CD8-positive, alpha-beta memory T cell (primary cell): ENCODE measurements at regions not wholly inside any gene's neighbourhood (a gene's known extent, or its start where the extent isn't known, plus 50 kb on each side); places are given as distances from the start of the nearest gene placed in this dataset.

Source experiments
- CTCF ChIA-PET: fragments of 350-600 bp; sonication (Branson Sonifier 250); formaldehyde crosslinking; loops from one replicate; lab custom pipeline; 2021; ENCODE audit warnings: antibody characterized with exemption; lab: Charles Lee
- POLR2A ChIA-PET: fragments of 350-600 bp; sonication (Branson Sonifier 250); formaldehyde crosslinking; loops from one replicate; lab custom pipeline; 2021; ENCODE audit warnings: antibody characterized with exemption; lab: Charles Lee
- DNase-seq, 5 donors: peaks; one replicate each; pipeline versions ENCODE4 v3.0.0 to v3.0.0-alpha.2; 2020 to 2022; ENCODE audit warnings: mixed read lengths in 1 of 5
- H3K27ac ChIP-seq: one replicate; pipeline ENCODE4 v1.7.0; 2013; ENCODE audit warnings: low read depth, mild to moderate bottlenecking, low read length, moderate library complexity
- H3K27me3 ChIP-seq: 2 replicates; pipeline ENCODE4 v1.7.0; 2013; ENCODE audit warnings: low read length, mild to moderate bottlenecking; ENCODE audit not compliant: insufficient read depth, poor library complexity, severe bottlenecking
- H3K36me3 ChIP-seq: 2 replicates; pipeline ENCODE4 v1.7.0; 2013; ENCODE audit warnings: mild to moderate bottlenecking, low read length, moderate library complexity; ENCODE audit not compliant: insufficient read depth
- H3K4me1 ChIP-seq: 2 replicates; pipeline ENCODE4 v1.7.0; 2013; ENCODE audit warnings: mild to moderate bottlenecking, low read length, moderate library complexity; ENCODE audit not compliant: insufficient read depth
- H3K4me3 ChIP-seq: 2 replicates; pipeline ENCODE4 v1.7.0; 2013; ENCODE audit warnings: mild to moderate bottlenecking, low read length
- H3K9me3 ChIP-seq: 2 replicates; pipeline ENCODE4 v1.7.0; 2013; ENCODE audit warnings: mild to moderate bottlenecking, low read length
- H3K27ac Mint-ChIP-seq, 8 donors: one replicate each; pipeline ENCODE4 v1.8.0; 2020 to 2021; ENCODE audit warnings: mixed read lengths in 8 of 8, mild to moderate bottlenecking in 6 of 8, inconsistent platforms in 3 of 8, moderate library complexity in 3 of 8
- H3K27me3 Mint-ChIP-seq, 2 donors: one replicate each; pipeline ENCODE4 v1.8.0; 2020 to 2021; ENCODE audit warnings: mixed read lengths in 2 of 2, mild to moderate bottlenecking in 1 of 2, moderate library complexity in 1 of 2
- H3K36me3 Mint-ChIP-seq, 3 donors: one replicate each; pipeline ENCODE4 v1.8.0; 2020 to 2021; ENCODE audit warnings: mixed read lengths in 3 of 3, inconsistent platforms in 1 of 3, mild to moderate bottlenecking in 1 of 3
- H3K4me1 Mint-ChIP-seq, 3 donors: one replicate each; pipeline ENCODE4 v1.8.0; 2020 to 2021; ENCODE audit warnings: mixed read lengths in 3 of 3, inconsistent platforms in 1 of 3, mild to moderate bottlenecking in 1 of 3
- H3K4me3 Mint-ChIP-seq, 7 donors: one replicate each; pipeline ENCODE4 v1.8.0; 2020 to 2021; ENCODE audit warnings: mixed read lengths in 7 of 7, mild to moderate bottlenecking in 6 of 7, moderate library complexity in 4 of 7, inconsistent platforms in 2 of 7
- H3K9me3 Mint-ChIP-seq, 5 donors: one replicate each; pipeline ENCODE4 v1.8.0; 2020 to 2022; ENCODE audit warnings: mixed read lengths in 5 of 5, mild to moderate bottlenecking in 3 of 5, moderate library complexity in 2 of 5, inconsistent platforms in 1 of 5

DNA sequence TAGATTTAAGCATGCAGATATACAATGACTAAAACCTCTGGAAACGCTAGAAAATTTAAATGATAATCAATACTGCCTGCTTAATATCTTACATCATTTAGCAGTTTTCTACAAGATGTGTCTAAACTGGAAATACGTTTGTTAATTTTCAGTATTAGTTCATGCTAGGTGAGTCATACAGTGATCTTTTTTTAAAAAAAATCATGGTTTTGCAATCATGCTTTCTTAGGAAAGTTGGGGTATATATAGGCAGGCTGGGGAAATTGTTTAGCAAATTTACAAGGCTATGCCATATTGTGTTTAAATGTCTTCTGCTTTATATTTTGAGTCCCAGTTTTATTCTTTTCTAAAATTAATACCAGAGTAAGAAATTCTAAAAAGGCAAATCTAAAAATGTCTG lies 245.4 kb upstream of the SPRY2 start:
- ChIA-PET POLR2A (no interaction called here), CTCF (no interaction called here)
- Mint-ChIP-seq H3K27ac (no peak overlapping the region), H3K36me3 (no peaks in the 10 kb centered on the region), H3K27me3 (no peaks in the 10 kb centered on the region), H3K9me3 (peaks cover 0 to 9% (median 2%) of the 10 kb centered on the region in 5 donors), H3K4me1 (no peaks in the 10 kb centered on the region), H3K4me3 (no peak overlapping the region)
- Histone ChIP-seq H3K4me3 (no peak overlapping the region), H3K36me3 (no peaks in the 10 kb centered on the region), H3K27ac (no peak overlapping the region), H3K4me1 (no peaks in the 10 kb centered on the region), H3K27me3 (no peaks in the 10 kb centered on the region), H3K9me3 (no peaks in the 10 kb centered on the region)
- DNase-seq = no peak

DNA sequence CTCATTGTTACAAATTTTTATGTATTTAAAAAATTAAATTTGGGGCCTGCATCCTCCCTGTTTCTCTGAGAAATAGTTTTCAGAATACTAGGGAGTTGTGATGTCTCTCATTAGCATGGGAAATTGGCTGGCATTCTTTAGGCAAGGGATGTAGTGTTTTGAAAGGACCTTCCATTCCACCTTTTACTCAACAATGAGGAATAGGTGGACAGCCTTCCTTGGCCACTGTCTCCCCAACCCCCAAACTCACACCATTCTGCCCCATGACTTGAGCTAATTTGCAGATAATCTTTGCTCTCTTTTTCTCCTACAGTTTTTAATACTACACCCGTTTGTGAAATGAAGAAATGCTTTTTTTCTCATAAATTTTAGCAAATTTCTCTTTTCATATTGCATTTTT lies 244.6 kb upstream of the SPRY2 start:
- Mint-ChIP-seq H3K9me3 (peaks cover 0 to 13% (median 2%) of the 10 kb centered on the region in 5 donors), H3K4me1 (no peaks in the 10 kb centered on the region), H3K4me3 (no peak overlapping the region), H3K36me3 (no peaks in the 10 kb centered on the region), H3K27ac (no peak overlapping the region), H3K27me3 (no peaks in the 10 kb centered on the region)
- Histone ChIP-seq H3K36me3 (no peaks in the 10 kb centered on the region), H3K4me1 (no peaks in the 10 kb centered on the region), H3K9me3 (no peaks in the 10 kb centered on the region), H3K27ac (no peak overlapping the region), H3K4me3 (no peak overlapping the region), H3K27me3 (no peaks in the 10 kb centered on the region)
- POLR2A ChIA-PET = no interaction called here
- CTCF ChIA-PET = no interaction called here
- no peak for DNase-seq

DNA sequence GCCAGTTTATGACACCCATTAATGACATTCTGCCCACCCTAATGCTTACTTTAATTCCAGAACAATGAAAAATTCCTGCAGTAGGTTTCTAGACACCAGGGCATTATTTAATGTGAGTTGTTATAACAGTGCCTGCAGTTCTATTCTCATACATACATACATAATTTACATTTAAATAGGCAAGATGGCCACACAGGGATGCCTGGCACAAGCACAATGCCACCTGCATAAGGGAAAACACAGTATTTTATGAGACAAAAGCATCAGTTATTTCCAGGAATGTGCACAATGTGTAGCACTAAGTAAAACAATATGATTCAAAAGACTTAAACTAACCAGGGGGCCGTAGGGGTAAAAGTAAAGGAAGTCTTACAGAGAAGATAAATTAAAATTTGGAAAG lies 243.9 kb upstream of the SPRY2 start:
- Histone ChIP-seq H3K9me3 (no peaks in the 10 kb centered on the region), H3K27ac (no peak overlapping the region), H3K27me3 (no peaks in the 10 kb centered on the region), H3K4me1 (no peaks in the 10 kb centered on the region), H3K4me3 (no peak overlapping the region), H3K36me3 (no peaks in the 10 kb centered on the region)
- DNase-seq = no peak
- ChIA-PET CTCF (no interaction called here), POLR2A (no interaction called here)
- Mint-ChIP-seq H3K4me3 (no peak overlapping the region), H3K4me1 (no peaks in the 10 kb centered on the region), H3K36me3 (no peaks in the 10 kb centered on the region), H3K27me3 (no peaks in the 10 kb centered on the region), H3K9me3 (peaks cover 0 to 15% (median 2%) of the 10 kb centered on the region in 5 donors), H3K27ac (no peak overlapping the region)

DNA sequence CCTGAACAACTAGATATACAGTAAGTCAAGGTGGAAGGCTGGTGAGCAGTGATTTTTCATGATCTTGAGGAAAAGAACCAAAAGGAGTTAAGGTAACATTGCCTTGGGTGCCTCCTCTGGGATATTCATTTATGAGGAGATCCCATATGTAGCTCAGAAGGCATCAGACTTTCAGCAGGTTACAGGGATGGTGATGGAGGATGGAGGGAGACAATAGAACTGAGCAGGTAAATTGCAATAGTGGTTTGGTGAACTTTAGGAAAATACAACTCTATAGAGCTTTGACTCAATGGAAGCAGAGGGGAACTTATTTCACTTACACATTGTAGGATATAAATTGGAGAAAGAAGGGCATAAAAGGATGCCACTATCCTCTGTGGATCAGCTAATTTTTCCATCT lies 243.4 kb upstream of the SPRY2 start:
- Histone ChIP-seq H3K27ac (no peak overlapping the region), H3K27me3 (no peaks in the 10 kb centered on the region), H3K36me3 (no peaks in the 10 kb centered on the region), H3K9me3 (no peaks in the 10 kb centered on the region), H3K4me3 (no peak overlapping the region), H3K4me1 (no peaks in the 10 kb centered on the region)
- CTCF ChIA-PET = no interaction called here
- no peaks in the 10 kb centered on the region for H3K27me3 Mint-ChIP-seq
- POLR2A ChIA-PET = no interaction called here
- H3K9me3 Mint-ChIP-seq = peaks cover 0 to 15% (median 2%) of the 10 kb centered on the region in 5 donors
- DNase-seq = no peak
- H3K27ac Mint-ChIP-seq = no peak overlapping the region
- no peaks in the 10 kb centered on the region for H3K4me1 Mint-ChIP-seq
- no peaks in the 10 kb centered on the region for H3K36me3 Mint-ChIP-seq
- no peak overlapping the region for H3K4me3 Mint-ChIP-seq

DNA sequence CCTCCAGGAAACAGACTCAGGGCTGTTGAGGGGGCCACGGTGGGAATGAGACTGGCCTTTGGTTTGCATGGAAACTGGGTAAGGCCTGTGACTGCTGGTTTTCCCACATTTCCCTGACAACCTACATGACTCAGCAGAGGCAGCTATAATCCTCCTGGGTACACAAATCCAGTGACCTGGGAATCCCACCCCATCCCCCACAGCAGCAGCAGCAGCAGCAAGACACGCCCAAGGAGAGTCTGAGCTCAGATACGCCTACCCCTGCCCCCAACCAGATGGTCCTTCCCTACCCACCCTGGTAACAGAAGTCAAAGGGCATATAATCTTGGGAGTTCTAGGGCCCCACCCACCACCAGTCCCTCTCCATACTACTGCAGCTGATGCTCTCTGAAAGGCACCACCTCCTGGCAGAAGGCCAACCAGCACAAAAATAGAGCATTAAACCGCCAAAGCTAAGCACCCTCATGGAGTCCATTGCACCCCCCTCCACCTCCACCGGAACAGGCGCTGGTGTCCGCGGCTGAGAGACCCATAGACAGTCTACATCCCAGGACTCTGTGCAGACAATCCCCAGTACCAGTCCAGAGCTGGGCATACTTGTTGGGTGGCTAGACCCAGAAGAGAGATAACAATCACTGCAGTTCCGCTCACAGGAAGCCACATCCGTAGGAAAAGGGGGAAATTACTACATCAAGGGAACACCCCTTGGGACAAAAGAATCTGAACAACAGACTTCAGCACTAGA lies 237.2 kb upstream of the SPRY2 start:
- no peaks in the 10 kb centered on the region for H3K36me3 ChIP-seq
- H3K27ac ChIP-seq = no peak overlapping the region
- ChIA-PET CTCF (no interaction called here), POLR2A (no interaction called here)
- peaks cover 0 to 3% (median 0%) of the 10 kb centered on the region in 3 donors for H3K36me3 Mint-ChIP-seq
- no peak overlapping the region for H3K4me3 ChIP-seq
- H3K4me1 ChIP-seq = no peaks in the 10 kb centered on the region
- no peaks in the 10 kb centered on the region for H3K4me1 Mint-ChIP-seq
- H3K27me3 ChIP-seq = no peaks in the 10 kb centered on the region
- no peak overlapping the region for H3K4me3 Mint-ChIP-seq
- H3K9me3 Mint-ChIP-seq = peaks cover 0 to 15% (median 0%) of the 10 kb centered on the region in 5 donors
- H3K9me3 ChIP-seq = no peaks in the 10 kb centered on the region
- DNase-seq = no peak
- no peak overlapping the region for H3K27ac Mint-ChIP-seq
- H3K27me3 Mint-ChIP-seq = peaks cover 0 to 1% of the 10 kb centered on the region in 2 donors

DNA sequence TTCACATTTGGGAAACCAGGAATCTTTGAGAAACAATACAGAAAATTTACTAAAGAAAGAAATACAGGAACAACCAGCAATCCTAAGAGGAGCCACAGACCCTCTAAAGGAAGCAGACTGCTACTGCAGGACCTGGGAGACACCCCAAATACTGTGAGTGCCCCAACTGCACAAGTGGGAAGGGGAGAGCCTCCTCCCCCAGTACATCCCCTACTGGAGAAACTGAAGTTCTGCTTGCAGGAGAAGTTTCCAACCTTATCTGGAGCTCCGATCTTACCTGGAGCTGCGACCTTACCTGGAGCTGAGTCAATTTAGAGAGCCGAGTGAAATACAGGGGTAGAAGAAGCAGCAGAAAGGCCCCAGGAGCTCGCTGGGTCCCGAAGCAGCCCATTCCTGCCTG lies 236.4 kb upstream of the SPRY2 start:
- Mint-ChIP-seq H3K9me3 (peaks cover 0 to 13% (median 0%) of the 10 kb centered on the region in 5 donors), H3K4me3 (no peak overlapping the region), H3K36me3 (peaks cover 0 to 3% (median 0%) of the 10 kb centered on the region in 3 donors), H3K27me3 (peaks cover 0 to 1% of the 10 kb centered on the region in 2 donors), H3K4me1 (no peaks in the 10 kb centered on the region), H3K27ac (no peak overlapping the region)
- POLR2A ChIA-PET = no interaction called here
- Histone ChIP-seq H3K27ac (no peak overlapping the region), H3K4me1 (no peaks in the 10 kb centered on the region), H3K27me3 (no peaks in the 10 kb centered on the region), H3K36me3 (no peaks in the 10 kb centered on the region), H3K4me3 (no peak overlapping the region), H3K9me3 (no peaks in the 10 kb centered on the region)
- DNase-seq = no peak
- CTCF ChIA-PET = no interaction called here

DNA sequence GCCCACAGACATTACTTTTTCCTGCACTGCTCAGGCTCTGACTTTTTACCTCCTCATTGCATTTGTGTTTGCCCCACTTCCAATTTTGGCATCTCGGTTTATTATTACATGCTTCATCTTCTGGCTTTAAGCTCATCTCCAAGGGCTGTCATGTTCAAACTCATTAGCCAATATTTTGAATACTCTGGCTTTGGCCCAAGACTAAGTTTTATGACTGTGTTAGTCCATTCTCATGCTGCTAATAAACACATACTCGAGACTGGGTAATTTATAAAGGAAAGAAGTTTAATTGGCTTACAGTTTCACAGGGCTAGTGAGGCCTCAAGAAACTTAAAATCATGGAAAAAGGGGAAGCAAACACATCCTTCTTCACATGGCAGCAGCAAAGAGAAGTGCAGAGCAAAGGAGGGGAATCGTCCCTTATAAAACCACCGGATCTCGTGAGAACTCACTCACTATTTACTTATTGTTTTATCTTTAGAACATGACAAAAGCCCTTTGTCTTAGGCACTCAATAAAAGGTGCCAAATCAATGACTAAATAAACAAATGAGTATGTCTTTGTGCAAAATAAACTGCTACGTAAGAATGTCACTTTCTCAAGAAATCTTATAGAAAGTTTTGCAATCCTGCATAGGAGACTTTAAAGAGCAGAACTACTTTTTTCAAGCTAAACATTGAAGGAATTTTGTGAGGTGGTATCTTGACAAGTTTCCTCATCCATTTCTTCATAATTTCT lies 233.4 kb upstream of the SPRY2 start:
- H3K36me3 Mint-ChIP-seq = peaks cover 0 to 3% (median 0%) of the 10 kb centered on the region in 3 donors

DNA sequence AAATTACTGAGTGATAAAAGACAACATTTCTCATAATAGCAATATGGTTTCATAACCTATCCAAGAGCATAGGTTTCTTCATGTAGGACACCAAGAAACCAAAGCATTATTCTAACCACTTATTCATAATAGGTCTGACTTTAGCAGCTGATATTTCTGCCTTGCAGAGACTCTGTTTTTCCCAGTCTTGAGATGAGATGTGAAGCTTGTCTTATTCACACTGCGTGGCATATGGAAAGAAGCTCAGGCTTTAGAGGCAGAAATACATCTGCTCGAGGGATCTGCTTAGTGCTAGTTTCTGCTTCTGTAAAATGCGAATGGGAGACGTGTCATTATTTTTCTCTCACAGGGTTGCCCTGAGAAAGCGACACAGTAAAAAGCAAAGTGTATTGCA lies 232.0 kb upstream of the SPRY2 start:
- CTCF ChIA-PET = no interaction called here
- POLR2A ChIA-PET = no interaction called here

More for the DNA sequence above, 233.4 kb upstream of the SPRY2 start:
- no peaks in the 10 kb centered on the region for H3K27me3 ChIP-seq
- H3K4me1 ChIP-seq = no peaks in the 10 kb centered on the region
- H3K9me3 ChIP-seq = no peaks in the 10 kb centered on the region
- CTCF ChIA-PET = no interaction called here
- H3K4me1 Mint-ChIP-seq = no peaks in the 10 kb centered on the region
- H3K27ac ChIP-seq = no peak overlapping the region
- POLR2A ChIA-PET = no interaction called here
- H3K4me3 ChIP-seq = no peak overlapping the region
- H3K4me3 Mint-ChIP-seq = no peak overlapping the region
- DNase-seq = no peak
- H3K9me3 Mint-ChIP-seq = peaks cover 0 to 2% (median 0%) of the 10 kb centered on the region in 5 donors
- H3K27me3 Mint-ChIP-seq = peaks cover 0 to 1% of the 10 kb centered on the region in 2 donors
- no peak overlapping the region for H3K27ac Mint-ChIP-seq
- H3K36me3 ChIP-seq = no peaks in the 10 kb centered on the region

More for the DNA sequence above, 232.0 kb upstream of the SPRY2 start:
- Histone ChIP-seq H3K4me1 (no peaks in the 10 kb centered on the region), H3K9me3 (no peaks in the 10 kb centered on the region), H3K4me3 (no peak overlapping the region), H3K27me3 (no peaks in the 10 kb centered on the region), H3K27ac (no peak overlapping the region), H3K36me3 (no peaks in the 10 kb centered on the region)
- Mint-ChIP-seq H3K4me1 (no peaks in the 10 kb centered on the region), H3K4me3 (no peak overlapping the region), H3K27me3 (peaks cover 0 to 1% of the 10 kb centered on the region in 2 donors), H3K27ac (no peak overlapping the region), H3K9me3 (peaks cover 0 to 2% (median 0%) of the 10 kb centered on the region in 5 donors), H3K36me3 (no peaks in the 10 kb centered on the region)
- no peak for DNase-seq
